Endothelial cell of umbilical vein (primary cell): ENCODE measurements at regions not wholly inside any gene's neighbourhood (a gene's known extent, or its start where the extent isn't known, plus 50 kb on each side); places are given as distances from the start of the nearest gene placed in this dataset.

Experiments used
- BruUV-seq: library from RNA; stranded (reverse); fragments of 400-500 nt; replicated peaks from 2 replicates; lab custom pipeline; 2021; lab: Mats Ljungman, UMichigan
- CTCF ChIA-PET: fragments of 300-600, 350-600 bp; sonication (Branson Sonifier 250); formaldehyde crosslinking; loops from one replicate; lab custom pipeline; 2021; ENCODE audit warnings: antibody characterized with exemption, inconsistent platforms; lab: Charles Lee
- POLR2A ChIA-PET: fragments of 300-600, 350-600 bp; sonication (Branson Sonifier 250); formaldehyde crosslinking; loops from one replicate; lab custom pipeline; 2021; ENCODE audit warnings: antibody characterized with exemption, inconsistent platforms; lab: Charles Lee
- DNase-seq: peaks from one replicate; pipeline ENCODE4 v3.0.0-alpha.2; 2011; ENCODE audit warnings: low read depth, low spot score
- FAIRE-seq: peaks from 2 replicates; lab custom pipeline; 2011; peaks lifted over from hg19 to GRCh38; lab: Jason Lieb, UNC
- H2AFZ ChIP-seq: 2 replicates; pipeline ENCODE4 v1.6.0; 2012; ENCODE audit warnings: low read depth, low read length, control low read depth, inconsistent platforms
- H3K27ac ChIP-seq: 2 replicates; pipeline ENCODE4 v1.5.1; 2011; ENCODE audit warnings: low read depth, mild to moderate bottlenecking, control low read depth, low read length, moderate library complexity; ENCODE audit not compliant: insufficient read depth
- H3K27me3 ChIP-seq, 2 experiments: 2 replicates each; pipeline versions ENCODE4 v1.6.0 to v1.6.1; 2011; ENCODE audit warnings: low read length in 2 of 2, mixed read lengths in 1 of 2; ENCODE audit not compliant: control insufficient read depth in 2 of 2, insufficient read depth in 2 of 2
- H3K36me3 ChIP-seq, 2 experiments: 2 replicates in 1 of 2; 3 replicates in 1 of 2; pipeline ENCODE4 v1.5.1; 2011; ENCODE audit warnings: low read length in 2 of 2, mild to moderate bottlenecking in 1 of 2, moderate library complexity in 1 of 2; ENCODE audit not compliant: control insufficient read depth in 2 of 2, insufficient read depth in 2 of 2; ENCODE audit errors: extremely low read depth in 1 of 2
- H3K4me1 ChIP-seq: 3 replicates; pipeline ENCODE4 v1.5.1; 2011; ENCODE audit warnings: mild to moderate bottlenecking, low read length; ENCODE audit not compliant: control insufficient read depth, insufficient read depth; ENCODE audit errors: extremely low read depth
- H3K4me2 ChIP-seq: 2 replicates; pipeline ENCODE4 v1.6.1; 2011; ENCODE audit warnings: low read length, control low read depth, mixed read lengths; ENCODE audit not compliant: insufficient read depth
- H3K4me3 ChIP-seq, 3 experiments: fragments of 200-600 bp in 1 of 3; sonication (generic), shearing (Covaris generic) in 1 of 3; replicated peaks in 1 of 3; 2 replicates each; pipeline ENCODE4 v1.5.1; 2011 to 2016; ENCODE audit warnings: control low read depth in 3 of 3, low read length in 3 of 3, mild to moderate bottlenecking in 2 of 3, inconsistent platforms in 1 of 3, low read depth in 1 of 3, moderate library complexity in 1 of 3; ENCODE audit not compliant: insufficient read depth in 1 of 3
- H3K79me2 ChIP-seq: 2 replicates; pipeline ENCODE4 v1.6.0; 2012; ENCODE audit warnings: low read length, inconsistent platforms; ENCODE audit not compliant: control insufficient read depth, insufficient read depth
- H3K9ac ChIP-seq: replicated peaks from 2 replicates; pipeline ENCODE3; 2011; ENCODE audit warnings: low read length, control low read depth; ENCODE audit not compliant: insufficient read depth; ENCODE audit errors: extremely low read depth
- H3K9me1 ChIP-seq: replicated peaks from 3 replicates; pipeline ENCODE4 v1.6.0; 2011; ENCODE audit warnings: mild to moderate bottlenecking, low read length; ENCODE audit not compliant: control insufficient read depth, insufficient read depth; ENCODE audit errors: extremely low read depth
- H3K9me3 ChIP-seq: replicated peaks from 2 replicates; pipeline ENCODE4 v1.5.1; 2012; ENCODE audit warnings: low read length, inconsistent platforms; ENCODE audit not compliant: control insufficient read depth, insufficient read depth
- H4K20me1 ChIP-seq: replicated peaks from 2 replicates; pipeline ENCODE3; 2011; ENCODE audit warnings: mild to moderate bottlenecking, low read length; ENCODE audit not compliant: control insufficient read depth, insufficient read depth; ENCODE audit errors: extremely low read depth
- EZH2 ChIP-seq: IDR thresholded peaks from 2 replicates; pipeline ENCODE4 v1.6.1; 2012; ENCODE audit warnings: borderline replicate concordance, low read depth, mild to moderate bottlenecking, moderate library complexity, low read length, inconsistent platforms; ENCODE audit not compliant: severe bottlenecking
- FOS ChIP-seq: IDR thresholded peaks from 2 replicates; pipeline ENCODE4 v1.6.1; 2011; ENCODE audit warnings: mild to moderate bottlenecking, low read length, moderate library complexity, borderline replicate concordance; ENCODE audit not compliant: insufficient read depth
- GATA2 ChIP-seq: IDR thresholded peaks from 2 replicates; pipeline ENCODE4 v1.7.0; 2011; ENCODE audit warnings: low read depth, mild to moderate bottlenecking, moderate library complexity, mixed read lengths, low read length; ENCODE audit not compliant: insufficient read length, insufficient read depth
- JUN ChIP-seq: IDR thresholded peaks from 2 replicates; pipeline ENCODE4 v1.6.1; 2011; ENCODE audit warnings: borderline replicate concordance, low read depth; ENCODE audit not compliant: insufficient read length, insufficient read depth
- MAX ChIP-seq: IDR thresholded peaks from 2 replicates; pipeline ENCODE4 v1.6.1; 2011; ENCODE audit not compliant: insufficient read depth, insufficient read length
- MYC ChIP-seq: IDR thresholded peaks from one replicate; pipeline ENCODE4 v1.6.1; 2011; ENCODE audit warnings: mild to moderate bottlenecking, low read depth, low read length
- POLR2A ChIP-seq: IDR thresholded peaks from 2 replicates; pipeline ENCODE4 v1.6.1; 2012; ENCODE audit warnings: low read depth, mild to moderate bottlenecking, control low read depth, low read length
- POLR2AphosphoS5 ChIP-seq: IDR thresholded peaks from 2 replicates; pipeline ENCODE4 v1.6.1; 2012; ENCODE audit warnings: low read depth, mild to moderate bottlenecking, control low read depth, low read length, moderate library complexity; ENCODE audit not compliant: insufficient read depth
- dilution Hi-C: fragments of 300-500 bp; cut with MboI; formaldehyde crosslinking; loops from one replicate; pipeline ENCODE4 v1.15.0; 2019; ENCODE audit warnings: low sequenced_read_pairs; ENCODE audit not compliant: extremely low pct_ligation_motif_present
- intact Hi-C: fragments of 100-400 bp; cut with micrococcal nuclease; formaldehyde crosslinking; loops from one replicate; pipeline ENCODE4 v1.10.0; 2022
- TF ChIP-seq, protein P1 (sequence below), 2 donors: IDR thresholded peaks; 1 replicate in 1 of 2; 2 replicates in 1 of 2; pipeline ENCODE4 v1.5.1; 2011; ENCODE audit warnings: low read length in 2 of 2, mild to moderate bottlenecking in 2 of 2, moderate library complexity in 2 of 2, control low read depth in 1 of 2, inconsistent platforms in 1 of 2, low read depth in 1 of 2; ENCODE audit not compliant: insufficient read depth in 1 of 2; ENCODE audit errors: extremely low read depth in 1 of 2

DNA sequence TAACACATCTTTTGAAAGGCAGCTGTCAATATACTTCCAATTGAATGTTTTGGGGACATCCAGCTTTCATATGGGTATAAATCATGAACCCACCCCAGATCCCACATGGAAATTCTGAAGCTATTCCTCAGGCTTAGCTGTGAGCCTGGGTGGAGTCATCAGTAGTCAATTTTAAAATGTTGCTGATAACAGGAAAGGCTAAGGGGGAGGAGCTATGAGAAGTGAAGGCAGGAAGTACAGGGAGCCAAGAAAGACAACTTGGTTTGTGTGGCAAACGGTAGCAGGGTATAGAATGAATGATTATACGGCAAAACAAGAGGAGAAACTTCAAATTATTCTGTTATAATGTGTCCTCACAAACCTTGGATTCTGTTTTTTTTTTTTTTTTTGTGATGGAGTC lies 108.6 kb downstream of the QPCT start:
- Histone ChIP-seq H3K4me3 (no peak overlapping the region), H3K9me3 (no peaks in the 10 kb centered on the region), H2AFZ (peak overlapping the region; percentile 81), H3K9me1 (no peaks in the 10 kb centered on the region), H3K79me2 (no peaks in the 10 kb centered on the region), H3K36me3 (no peaks in the 10 kb centered on the region), H4K20me1 (no peaks in the 10 kb centered on the region), H3K4me1 (peaks cover 58% of the 10 kb centered on the region), H3K4me2 (no peak overlapping the region), H3K27ac (peak overlapping the region; percentile 35), H3K9ac (no peak overlapping the region), H3K27me3 (no peaks in the 10 kb centered on the region)
- DNase-seq (peak; percentile 28), FAIRE-seq (no peak)
- dilution Hi-C loops (no loop called here), intact Hi-C loops (no loop called here)
- CTCF ChIA-PET, result interaction anchor here (1.6 to 3.3 kb wide), 2 partner anchors 38 to 379 kb away, joined by 4 to 21 read pairs; no protein-coding TSS in a partner anchor
- BruUV-seq, result no TSS peak
- TF ChIP-seq MYC (no peak), POLR2AphosphoS5 (no peak), POLR2A (no peak), MAX (no peak)
- POLR2A ChIA-PET, result no interaction called here

- FAIRE-seq, result peak; percentile 86
Measured at GRCh38 chr2:37454851-37455762, 110.7 kb downstream of the QPCT start.

More at GRCh38 chr2:37454851-37455762, 110.7 kb downstream of the QPCT start:
- Histone ChIP-seq H3K79me2 (no peaks in the 10 kb centered on the region), H3K9ac (peak overlapping the region; percentile 91), H3K36me3 (no peaks in the 10 kb centered on the region), H3K4me3 (no peak overlapping the region), H3K9me3 (no peaks in the 10 kb centered on the region), H3K4me2 (peak overlapping the region; percentile 74), H3K27ac (peak overlapping the region; percentile 99), H3K4me1 (peaks cover 67% of the 10 kb centered on the region), H2AFZ (peak overlapping the region; percentile 26), H4K20me1 (no peaks in the 10 kb centered on the region), H3K9me1 (no peaks in the 10 kb centered on the region), H3K27me3 (no peaks in the 10 kb centered on the region)
- peak; percentile 9 for TF ChIP-seq GATA2
- peak; percentile 98 for TF ChIP-seq JUN
- TF ChIP-seq MAX, result no peak
- TF ChIP-seq FOS, result peak; percentile 70
- no peak for TF ChIP-seq EZH2
- peak; percentile 53 for TF ChIP-seq POLR2AphosphoS5
- TF ChIP-seq POLR2A, result peak; percentile 9
- TF ChIP-seq MYC, result no peak
- TF ChIP-seq, protein P1, sequence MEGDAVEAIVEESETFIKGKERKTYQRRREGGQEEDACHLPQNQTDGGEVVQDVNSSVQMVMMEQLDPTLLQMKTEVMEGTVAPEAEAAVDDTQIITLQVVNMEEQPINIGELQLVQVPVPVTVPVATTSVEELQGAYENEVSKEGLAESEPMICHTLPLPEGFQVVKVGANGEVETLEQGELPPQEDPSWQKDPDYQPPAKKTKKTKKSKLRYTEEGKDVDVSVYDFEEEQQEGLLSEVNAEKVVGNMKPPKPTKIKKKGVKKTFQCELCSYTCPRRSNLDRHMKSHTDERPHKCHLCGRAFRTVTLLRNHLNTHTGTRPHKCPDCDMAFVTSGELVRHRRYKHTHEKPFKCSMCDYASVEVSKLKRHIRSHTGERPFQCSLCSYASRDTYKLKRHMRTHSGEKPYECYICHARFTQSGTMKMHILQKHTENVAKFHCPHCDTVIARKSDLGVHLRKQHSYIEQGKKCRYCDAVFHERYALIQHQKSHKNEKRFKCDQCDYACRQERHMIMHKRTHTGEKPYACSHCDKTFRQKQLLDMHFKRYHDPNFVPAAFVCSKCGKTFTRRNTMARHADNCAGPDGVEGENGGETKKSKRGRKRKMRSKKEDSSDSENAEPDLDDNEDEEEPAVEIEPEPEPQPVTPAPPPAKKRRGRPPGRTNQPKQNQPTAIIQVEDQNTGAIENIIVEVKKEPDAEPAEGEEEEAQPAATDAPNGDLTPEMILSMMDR (IDR thresholded peaks at IDR 0.05; ENCODE audit: extremely low read depth in 1 of 2, insufficient read depth in 1 of 2, low read depth in 1 of 2, low read length in 2 of 2), result no peak
- CTCF ChIA-PET, result interaction anchor here (0.7 to 3.3 kb wide), 10 partner anchors 9 to 422 kb away, joined by 3 to 21 read pairs (median 6); no protein-coding TSS in a partner anchor
- peak; percentile 95 for DNase-seq
- POLR2A ChIA-PET, result interaction anchor here (0.7 kb wide), 1 partner anchor 27 kb away, joined by 3 read pairs; no protein-coding TSS in a partner anchor
- dilution Hi-C loops, result no loop called here
- TSS peak; percentile 85 for BruUV-seq
- intact Hi-C loops, result loop anchor here (1.0 to 2.0 kb wide), 9 partner anchors 41 to 400 kb away; partner anchors contain the start of gene CDC42EP3
